Peyer's patch (tissue), 4 donors: ENCODE measurements at regions not wholly inside any gene's neighbourhood (a gene's known extent, or its start where the extent isn't known, plus 50 kb on each side); places are given as distances from the start of the nearest gene placed in this dataset.

Experiments
- CTCF ChIP-seq, 6 experiments: fragments of 450-650 bp in 4 of 6; fragments of 200-600 bp in 2 of 6; sonication (generic) in 1 of 6; IDR thresholded peaks; one replicate each; pipeline ENCODE4 v1.5.1; 2017 to 2019; ENCODE audit warnings: antibody characterized with exemption in 6 of 6, mild to moderate bottlenecking in 3 of 6, moderate library complexity in 1 of 6
- POLR2A ChIP-seq, 2 donors: fragments of 450-650 bp; IDR thresholded peaks; one replicate each; pipeline ENCODE4 v1.5.1; 2017; ENCODE audit warnings: antibody characterized with exemption in 2 of 2, mild to moderate bottlenecking in 2 of 2, moderate library complexity in 2 of 2

- no peak for TF ChIP-seq POLR2A (IDR thresholded peaks at IDR 0.05)
- TF ChIP-seq CTCF (IDR thresholded peaks at IDR 0.05) = no peak
These were observed 191.0 kb upstream of the LRFN2 start for GRCh38 chr6:40778196-40778595.
